CD1c-positive myeloid dendritic cell (primary cell): ENCODE measurements at regions not wholly inside any gene's neighbourhood (a gene's known extent, or its start where the extent isn't known, plus 50 kb on each side); places are given as distances from the start of the nearest gene placed in this dataset.
A peak's percentile ranks its signal among the peaks of the same experiment; 100 is the strongest.

ENCODE experiments used
- DNase-seq: peaks from one replicate; pipeline ENCODE4 v3.0.0-alpha.2; 2016; ENCODE audit errors: extremely low spot score

- no peak for DNase-seq
These were observed 508.0 kb downstream of the QKI start for GRCh38 chr6:163922562-163922961.

- DNase-seq = no peak
These were observed 505.1 kb downstream of the QKI start for GRCh38 chr6:163919652-163920051.

- DNase-seq = no peak
These were observed 502.0 kb downstream of the QKI start for GRCh38 chr6:163916315-163917081.

- no peak for DNase-seq
These were observed 500.6 kb downstream of the QKI start for GRCh38 chr6:163915131-163915530.

- no peak for DNase-seq
These were observed 498.5 kb downstream of the QKI start for GRCh38 chr6:163913045-163913444.

- no peak for DNase-seq
These were observed 491.6 kb downstream of the QKI start for GRCh38 chr6:163906006-163906710.

- DNase-seq = no peak
These were observed 489.7 kb downstream of the QKI start for GRCh38 chr6:163904186-163904585.

- DNase-seq = no peak
These were observed 489.0 kb downstream of the QKI start for GRCh38 chr6:163903541-163903940.

GRCh38 chr6:163902993-163903392 lies 488.5 kb downstream of the QKI start:
- no peak for DNase-seq

- DNase-seq = no peak
These were observed 487.2 kb downstream of the QKI start for GRCh38 chr6:163901681-163902080.

- no peak for DNase-seq
These were observed 486.1 kb downstream of the QKI start for GRCh38 chr6:163900570-163900969.

GRCh38 chr6:163897669-163898068 lies 483.2 kb downstream of the QKI start:
- DNase-seq = no peak

GRCh38 chr6:163897030-163897429 lies 482.5 kb downstream of the QKI start:
- DNase-seq = no peak

- DNase-seq = no peak
These were observed 480.6 kb downstream of the QKI start for GRCh38 chr6:163895162-163895561.

GRCh38 chr6:163893609-163894189 lies 479.2 kb downstream of the QKI start:
- no peak for DNase-seq

- DNase-seq = no peak
These were observed 478.5 kb downstream of the QKI start for GRCh38 chr6:163892824-163893561.

GRCh38 chr6:163889904-163890514 lies 475.5 kb downstream of the QKI start:
- no peak for DNase-seq

GRCh38 chr6:163888030-163888819 lies 473.7 kb downstream of the QKI start:
- peak; percentile 9 for DNase-seq

- no peak for DNase-seq
These were observed 471.9 kb downstream of the QKI start for GRCh38 chr6:163886428-163886827.

GRCh38 chr6:163883984-163884383 lies 469.5 kb downstream of the QKI start:
- DNase-seq = peak; percentile 82

GRCh38 chr6:163878698-163879097 lies 464.2 kb downstream of the QKI start:
- DNase-seq = no peak
